Stomach (tissue), 8 donors: ENCODE measurements at regions not wholly inside any gene's neighbourhood (a gene's known extent, or its start where the extent isn't known, plus 50 kb on each side); places are given as distances from the start of the nearest gene placed in this dataset.

Source experiments
- DNase-seq, 2 donors: peaks; one replicate each; pipeline versions ENCODE4 v3.0.0 to v3.0.0-alpha.2; 2013 to 2019
- H3K27ac ChIP-seq, 5 donors: fragments of 200-600 bp in 4 of 5; sonication (generic) in 4 of 5; one replicate each; pipeline ENCODE4 v1.5.1; 2013 to 2019; ENCODE audit warnings: mild to moderate bottlenecking in 1 of 5, moderate library complexity in 1 of 5
- H3K27me3 ChIP-seq, 3 donors: fragments of 200-600 bp; sonication (generic); one replicate each; pipeline ENCODE4 v1.5.1; 2017 to 2019; ENCODE audit warnings: mixed run types in 1 of 3
- H3K36me3 ChIP-seq, 4 donors: fragments of 200-600 bp; sonication (generic); 1 replicate in 3 of 4; 2 replicates in 1 of 4; pipeline ENCODE4 v1.5.1; 2016 to 2019
- H3K4me1 ChIP-seq, 4 donors: fragments of 200-600 bp; sonication (generic); one replicate each; pipeline ENCODE4 v1.5.1; 2016 to 2019
- H3K4me3 ChIP-seq, 4 donors: fragments of 200-600 bp; sonication (generic) in 3 of 4; one replicate each; pipeline ENCODE4 v1.5.1; 2016 to 2019; ENCODE audit warnings: mild to moderate bottlenecking in 1 of 4
- H3K9me3 ChIP-seq, 4 donors: fragments of 200-600 bp; sonication (generic); one replicate each; pipeline ENCODE4 v1.5.1; 2016 to 2019
- EP300 ChIP-seq: sonication (generic); formaldehyde crosslinking; IDR thresholded peaks from one replicate; pipeline ENCODE4 v1.6.1; 2017; ENCODE audit warnings: antibody characterized with exemption
- POLR2A ChIP-seq, 4 donors: fragments of 450-650 bp; IDR thresholded peaks; one replicate each; pipeline ENCODE4 v1.6.1; 2016; ENCODE audit warnings: antibody characterized with exemption in 4 of 4, control low read depth in 2 of 4, mild to moderate bottlenecking in 1 of 4, moderate library complexity in 1 of 4
- POLR2AphosphoS5 ChIP-seq, 3 donors: sonication (generic); formaldehyde crosslinking; IDR thresholded peaks; one replicate each; pipeline ENCODE4 v1.6.1; 2016; ENCODE audit warnings: antibody characterized with exemption in 3 of 3
- WGBS, 5 donors: extraction: QIAGEN DNeasy Blood & Tissue Kit in 3 of 5; methylation state at CpG; one replicate each; pipeline versions ENCODE4 v1.1.5 to v1.1.7; 2013 to 2018; 5-methylcytosine and 5-hydroxymethylcytosine counted together
- intact Hi-C: fragments of 100-400 bp; cut with DNase I; formaldehyde crosslinking; loops from one replicate; pipeline ENCODE4 v1.15.1; 2023; ENCODE audit warnings: low total_unique reads
- TF ChIP-seq, protein P1 (sequence below), 7 experiments: fragments of 450-650 bp in 4 of 7; fragments of 200-600 bp in 3 of 7; sonication (generic) in 3 of 7; IDR thresholded peaks; one replicate each; pipeline ENCODE4 v1.5.1; 2016 to 2019; ENCODE audit warnings: antibody characterized with exemption in 7 of 7, control low read depth in 2 of 7, mild to moderate bottlenecking in 1 of 7
- donor health status: healthy with polysubstance abuse.
- donor health status: Bipolar disorder and iron deficiency.
- donor health status: healthy.

DNA sequence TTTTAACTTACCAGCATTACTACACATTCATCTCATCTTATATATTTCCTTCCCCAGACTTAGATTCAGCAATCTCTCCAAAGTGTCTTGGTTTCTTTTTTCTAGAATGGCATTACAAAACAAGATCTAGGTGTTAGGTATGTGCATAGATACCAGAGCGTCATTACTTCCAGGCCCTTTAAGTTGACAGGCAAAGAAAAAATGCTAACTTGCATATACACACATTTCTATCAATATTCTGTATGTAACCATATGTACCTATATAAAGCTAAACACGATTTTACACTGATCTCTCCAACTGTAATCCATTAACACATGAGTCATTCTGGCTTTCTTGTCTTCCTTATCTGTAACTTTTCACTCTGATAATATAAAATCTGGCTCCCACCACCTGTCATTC, 503.8 kb upstream of the NRXN1 start:
- no peak overlapping the region for H3K4me3 ChIP-seq
- no peaks in the 10 kb centered on the region for H3K36me3 ChIP-seq
- no peak for DNase-seq
- H3K27me3 ChIP-seq, result no peaks in the 10 kb centered on the region
- TF ChIP-seq, protein P1, sequence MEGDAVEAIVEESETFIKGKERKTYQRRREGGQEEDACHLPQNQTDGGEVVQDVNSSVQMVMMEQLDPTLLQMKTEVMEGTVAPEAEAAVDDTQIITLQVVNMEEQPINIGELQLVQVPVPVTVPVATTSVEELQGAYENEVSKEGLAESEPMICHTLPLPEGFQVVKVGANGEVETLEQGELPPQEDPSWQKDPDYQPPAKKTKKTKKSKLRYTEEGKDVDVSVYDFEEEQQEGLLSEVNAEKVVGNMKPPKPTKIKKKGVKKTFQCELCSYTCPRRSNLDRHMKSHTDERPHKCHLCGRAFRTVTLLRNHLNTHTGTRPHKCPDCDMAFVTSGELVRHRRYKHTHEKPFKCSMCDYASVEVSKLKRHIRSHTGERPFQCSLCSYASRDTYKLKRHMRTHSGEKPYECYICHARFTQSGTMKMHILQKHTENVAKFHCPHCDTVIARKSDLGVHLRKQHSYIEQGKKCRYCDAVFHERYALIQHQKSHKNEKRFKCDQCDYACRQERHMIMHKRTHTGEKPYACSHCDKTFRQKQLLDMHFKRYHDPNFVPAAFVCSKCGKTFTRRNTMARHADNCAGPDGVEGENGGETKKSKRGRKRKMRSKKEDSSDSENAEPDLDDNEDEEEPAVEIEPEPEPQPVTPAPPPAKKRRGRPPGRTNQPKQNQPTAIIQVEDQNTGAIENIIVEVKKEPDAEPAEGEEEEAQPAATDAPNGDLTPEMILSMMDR (IDR thresholded peaks at IDR 0.05), result no peak
- TF ChIP-seq EP300 (no peak), POLR2A (IDR thresholded peaks at IDR 0.05) (no peak), POLR2AphosphoS5 (IDR thresholded peaks at IDR 0.05) (no peak)
- peaks cover 0 to 35% (median 15%) of the 10 kb centered on the region in 4 donors for H3K9me3 ChIP-seq
- 30 to 54% (median 39%) methylated on average over 2 of the region's 2 CpGs for WGBS, 5 donors
- intact Hi-C loops, result no loop called here
- H3K27ac ChIP-seq, result no peak overlapping the region
- no peaks in the 10 kb centered on the region for H3K4me1 ChIP-seq

DNA sequence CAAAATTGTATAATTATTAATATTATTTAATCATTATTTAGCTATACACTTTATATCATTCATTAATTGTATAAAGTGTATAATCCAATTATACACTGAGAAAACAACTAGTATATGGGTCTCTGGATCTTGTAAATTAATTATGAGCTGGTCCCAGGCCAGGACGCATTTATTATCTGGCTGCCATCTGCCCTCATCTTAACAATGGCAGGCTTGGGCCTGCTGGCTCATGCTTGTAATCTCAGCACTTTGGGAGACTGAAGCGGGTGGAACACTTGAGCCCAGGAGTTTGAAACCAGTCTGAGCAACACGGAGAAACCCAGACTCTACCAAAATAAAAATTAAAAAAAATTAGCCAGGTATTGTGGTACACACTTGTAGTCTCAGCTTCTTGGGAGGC, 502.2 kb upstream of the NRXN1 start:
- DNase-seq, result no peak
- Histone ChIP-seq H3K4me1 (no peaks in the 10 kb centered on the region), H3K27me3 (no peaks in the 10 kb centered on the region), H3K36me3 (no peaks in the 10 kb centered on the region), H3K9me3 (peaks cover 0 to 31% (median 19%) of the 10 kb centered on the region in 4 donors), H3K27ac (no peak overlapping the region), H3K4me3 (no peak overlapping the region)
- 92 to 95% (median 94%) methylated on average over 3 of the region's 3 CpGs for WGBS, 5 donors
- no peak for TF ChIP-seq EP300
- TF ChIP-seq, protein P1 (IDR thresholded peaks at IDR 0.05), result no peak
- TF ChIP-seq POLR2AphosphoS5 (IDR thresholded peaks at IDR 0.05), result no peak
- no peak for TF ChIP-seq POLR2A (IDR thresholded peaks at IDR 0.05)
- intact Hi-C loops, result no loop called here

DNA sequence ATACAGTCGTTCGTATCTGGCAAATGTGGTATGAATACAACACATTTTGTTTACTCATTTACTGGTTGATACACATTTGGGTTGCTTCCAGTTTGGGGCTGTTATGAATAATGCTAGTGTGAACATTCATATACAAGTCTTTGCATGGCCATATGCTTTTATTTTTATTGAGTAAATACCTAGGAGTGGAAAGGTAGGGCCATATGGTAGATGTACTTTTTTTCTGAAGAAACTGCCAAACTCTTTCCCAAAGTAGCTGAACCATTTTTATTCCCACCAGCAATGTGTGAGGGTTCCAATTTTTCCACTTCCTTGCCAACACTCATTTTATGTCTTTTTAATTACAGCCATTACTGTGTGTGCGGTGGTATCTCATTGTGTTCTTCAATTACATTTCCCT, 496.2 kb upstream of the NRXN1 start:
- H3K4me1 ChIP-seq, result no peaks in the 10 kb centered on the region
- TF ChIP-seq EP300 (no peak), POLR2A (IDR thresholded peaks at IDR 0.05) (no peak), POLR2AphosphoS5 (IDR thresholded peaks at IDR 0.05) (no peak)
- TF ChIP-seq, protein P1 (IDR thresholded peaks at IDR 0.05), result no peak
- no peak overlapping the region for H3K27ac ChIP-seq
- H3K36me3 ChIP-seq, result no peaks in the 10 kb centered on the region
- no peak overlapping the region for H3K4me3 ChIP-seq
- no peak for DNase-seq
- peaks cover 0 to 26% (median 10%) of the 10 kb centered on the region in 4 donors for H3K9me3 ChIP-seq
- WGBS, 5 donors, result 80 to 91% (median 84%) methylated on average over 3 of the region's 3 CpGs
- no peaks in the 10 kb centered on the region for H3K27me3 ChIP-seq
- intact Hi-C loops, result no loop called here

DNA sequence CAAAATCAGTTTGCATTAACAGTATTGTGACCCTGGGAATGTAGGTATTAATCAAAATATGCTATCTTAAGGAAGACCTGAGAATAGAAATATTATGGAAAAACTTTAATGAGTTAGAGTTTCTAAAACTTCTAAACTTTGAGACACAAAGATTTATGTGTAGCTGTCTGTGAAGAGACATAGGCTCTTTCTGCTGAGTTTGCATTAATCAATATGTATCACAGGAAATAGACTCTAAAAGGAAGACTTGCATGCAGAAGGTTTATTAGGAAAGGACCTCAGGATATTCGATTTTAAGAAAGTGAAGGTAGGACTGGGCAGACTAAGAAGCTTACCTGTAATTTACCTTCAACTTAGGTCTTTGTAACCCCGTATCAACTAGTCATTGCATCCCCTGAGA, 494.8 kb upstream of the NRXN1 start:
- Histone ChIP-seq H3K4me3 (no peak overlapping the region), H3K36me3 (no peaks in the 10 kb centered on the region), H3K27ac (no peak overlapping the region), H3K27me3 (no peaks in the 10 kb centered on the region), H3K4me1 (no peaks in the 10 kb centered on the region), H3K9me3 (peaks cover 0 to 27% (median 8%) of the 10 kb centered on the region in 4 donors)
- intact Hi-C loops, result no loop called here
- no peak for DNase-seq
- no peak for TF ChIP-seq POLR2AphosphoS5 (IDR thresholded peaks at IDR 0.05)
- TF ChIP-seq, protein P1 (IDR thresholded peaks at IDR 0.05), result no peak
- no peak for TF ChIP-seq POLR2A (IDR thresholded peaks at IDR 0.05)
- TF ChIP-seq EP300, result no peak
- 74 to 82% (median 77%) methylated on average over 2 of the region's 2 CpGs for WGBS, 5 donors
